B cell (primary cell): ENCODE measurements at regions not wholly inside any gene's neighbourhood (a gene's known extent, or its start where the extent isn't known, plus 50 kb on each side); places are given as distances from the start of the nearest gene placed in this dataset.

Experiments used
- ATAC-seq: fragments of 200-7000 bp; cut with Tn5 transposase; one replicate; pipeline ENCODE4 v1.10.0; 2021; ENCODE audit warnings: low read depth, mild to moderate bottlenecking, moderate number of reproducible peaks, moderate library complexity
- CTCF ChIA-PET: fragments of 350-600 bp; sonication (Branson Sonifier 250); formaldehyde crosslinking; loops from one replicate; lab custom pipeline; 2021; ENCODE audit warnings: antibody characterized with exemption, inconsistent platforms; lab: Charles Lee
- POLR2A ChIA-PET: fragments of 350-600 bp; sonication (Branson Sonifier 250); formaldehyde crosslinking; loops from one replicate; lab custom pipeline; 2021; ENCODE audit warnings: antibody characterized with exemption; lab: Charles Lee
- DNase-seq: peaks from one replicate; pipeline ENCODE4 v3.0.0; 2013
- H2AFZ ChIP-seq: 2 replicates; pipeline ENCODE4 v1.6.1; 2012; ENCODE audit warnings: mild to moderate bottlenecking, low read depth, low read length; ENCODE audit not compliant: insufficient read depth, poor library complexity, severe bottlenecking
- H3K27ac ChIP-seq, 2 donors: 1 replicate in 1 of 2; 2 replicates in 1 of 2; pipeline ENCODE4 v1.5.1; 2012 to 2013; ENCODE audit warnings: low read length in 2 of 2, mild to moderate bottlenecking in 2 of 2, moderate library complexity in 1 of 2
- H3K27me3 ChIP-seq, 4 experiments: fragments of 200-600 bp in 1 of 4; sonication (generic) in 1 of 4; replicated peaks in 1 of 4; 1 replicate in 2 of 4; 2 replicates in 2 of 4; pipeline versions ENCODE4 v1.6.1 to v1.7.0; 2013 to 2016; ENCODE audit warnings: low read length in 3 of 4, mild to moderate bottlenecking in 2 of 4, mixed read lengths in 1 of 4, moderate library complexity in 1 of 4; ENCODE audit not compliant: insufficient read depth in 4 of 4, control insufficient read depth in 3 of 4; ENCODE audit errors: control extremely low read depth in 1 of 4
- H3K36me3 ChIP-seq, 2 experiments: replicated peaks in 1 of 2; 1 replicate in 1 of 2; 2 replicates in 1 of 2; pipeline versions ENCODE4 v1.6.1 to v1.7.1; 2013; ENCODE audit warnings: low read length in 1 of 2; ENCODE audit not compliant: insufficient read depth in 2 of 2, control insufficient read depth in 1 of 2; ENCODE audit errors: control extremely low read depth in 1 of 2, extremely low read depth in 1 of 2
- H3K4me1 ChIP-seq, 2 donors: fragments of 200-600 bp in 1 of 2; sonication (generic) in 1 of 2; 1 replicate in 1 of 2; 2 replicates in 1 of 2; pipeline versions ENCODE4 v1.5.1 to v1.6.1; 2013 to 2017; ENCODE audit warnings: low read length in 2 of 2; ENCODE audit not compliant: control insufficient read depth in 2 of 2, insufficient read depth in 2 of 2
- H3K4me2 ChIP-seq: replicated peaks from 2 replicates; pipeline ENCODE3; 2012; ENCODE audit warnings: mild to moderate bottlenecking, low read depth, low read length; ENCODE audit not compliant: poor library complexity, severe bottlenecking
- H3K4me3 ChIP-seq, 5 experiments: fragments of 200-600 bp in 1 of 5; sonication (generic) in 1 of 5; 1 replicate in 3 of 5; 2 replicates in 2 of 5; pipeline versions ENCODE4 v1.5.1 to v1.7.0; 2011 to 2016; ENCODE audit warnings: low read length in 4 of 5, mild to moderate bottlenecking in 4 of 5, low read depth in 2 of 5, control low read depth in 1 of 5, moderate library complexity in 1 of 5; ENCODE audit not compliant: insufficient read depth in 1 of 5; ENCODE audit errors: control extremely low read depth in 1 of 5, extremely low read depth in 1 of 5
- H3K79me2 ChIP-seq: fragments of 200-600 bp; sonication (generic); one replicate; pipeline ENCODE4 v1.6.0; 2016; ENCODE audit warnings: low read length; ENCODE audit not compliant: control insufficient read depth, insufficient read depth
- H3K9ac ChIP-seq: fragments of 200-600 bp; sonication (generic); 2 replicates; pipeline ENCODE4 v1.6.1; 2017; ENCODE audit warnings: mild to moderate bottlenecking, low read length, moderate library complexity
- H3K9me3 ChIP-seq, 3 donors: one replicate each; pipeline versions ENCODE4 v1.6.1 to v1.7.1; 2013; ENCODE audit warnings: low read length in 2 of 3; ENCODE audit not compliant: control insufficient read depth in 2 of 3, insufficient read depth in 1 of 3; ENCODE audit errors: control extremely low read depth in 1 of 3
- H4K20me1 ChIP-seq: 2 replicates; pipeline ENCODE4 v1.6.0; 2012; ENCODE audit warnings: mild to moderate bottlenecking, low read length; ENCODE audit not compliant: insufficient read depth, control insufficient read depth, poor library complexity, severe bottlenecking
- H3K27ac Mint-ChIP-seq: one replicate; pipeline ENCODE4 v1.8.0; 2021; ENCODE audit warnings: mixed read lengths
- H3K27me3 Mint-ChIP-seq: one replicate; pipeline ENCODE4 v1.8.0; 2021; ENCODE audit warnings: mixed read lengths
- H3K4me1 Mint-ChIP-seq: one replicate; pipeline ENCODE4 v1.8.0; 2021; ENCODE audit warnings: mixed read lengths
- H3K4me3 Mint-ChIP-seq: one replicate; pipeline ENCODE4 v1.8.0; 2021; ENCODE audit warnings: mixed read lengths
- H3K9me3 Mint-ChIP-seq: one replicate; pipeline ENCODE4 v1.8.0; 2022; ENCODE audit warnings: mixed read lengths; ENCODE audit not compliant: insufficient read depth
- EZH2 ChIP-seq: IDR thresholded peaks from 2 replicates; pipeline ENCODE4 v1.6.1; 2012; ENCODE audit warnings: borderline replicate concordance, low read depth, mild to moderate bottlenecking, moderate library complexity, low read length; ENCODE audit not compliant: insufficient read depth, poor library complexity, severe bottlenecking
- WGBS: methylation state at CpG from one replicate; pipeline ENCODE4 v1.1.5; 2013; ENCODE audit warnings: missing lambda C conversion rate; ENCODE audit not compliant: insufficient coverage; 5-methylcytosine and 5-hydroxymethylcytosine counted together
- intact Hi-C: fragments of 100-400 bp; cut with micrococcal nuclease; formaldehyde crosslinking; loops from one replicate; pipeline ENCODE4 v1.10.0; 2022
- TF ChIP-seq, protein P1 (sequence below): fragments of 200-600 bp; IDR thresholded peaks from one replicate; pipeline ENCODE4 v1.8.0; 2022; ENCODE audit warnings: antibody characterized with exemption, mild to moderate bottlenecking

DNA sequence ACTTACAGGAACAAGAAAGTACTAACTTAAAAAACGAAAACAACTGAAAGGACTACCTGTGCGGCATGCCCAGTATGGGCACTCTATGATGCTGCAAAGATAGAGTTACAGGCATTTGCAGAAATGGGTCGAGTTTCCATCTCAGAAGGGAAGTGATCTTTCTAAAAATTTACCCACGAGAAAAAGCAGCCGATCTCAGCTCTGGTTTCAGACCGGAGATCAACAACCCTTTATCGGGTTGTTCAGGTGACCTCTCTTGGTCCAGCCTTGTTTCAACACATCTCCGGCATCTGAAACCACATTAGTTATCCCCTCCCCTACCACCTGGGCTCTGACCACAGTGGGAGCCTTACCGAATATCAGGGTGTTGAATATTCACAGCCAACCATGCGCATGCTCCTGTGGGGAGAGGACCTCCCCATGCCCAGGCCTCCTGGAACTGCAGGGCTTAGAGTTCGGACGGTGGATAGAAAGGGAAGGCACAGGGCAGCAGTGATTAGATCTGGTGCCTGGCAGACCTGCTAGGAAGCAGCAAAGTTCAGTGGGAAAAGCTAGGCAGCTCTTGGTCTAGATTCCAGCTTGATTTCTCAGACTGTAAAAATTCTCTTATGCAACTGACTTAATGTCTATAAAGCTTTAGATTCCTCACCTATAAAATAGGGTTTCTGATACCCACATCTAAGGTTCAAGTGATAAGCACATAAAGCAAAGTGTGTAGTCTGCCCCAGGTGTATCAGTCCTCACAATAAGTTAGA lies 906.0 kb downstream of the VRK1 start:
- H3K27me3 Mint-ChIP-seq = no peaks in the 10 kb centered on the region
- TF ChIP-seq, protein P1, sequence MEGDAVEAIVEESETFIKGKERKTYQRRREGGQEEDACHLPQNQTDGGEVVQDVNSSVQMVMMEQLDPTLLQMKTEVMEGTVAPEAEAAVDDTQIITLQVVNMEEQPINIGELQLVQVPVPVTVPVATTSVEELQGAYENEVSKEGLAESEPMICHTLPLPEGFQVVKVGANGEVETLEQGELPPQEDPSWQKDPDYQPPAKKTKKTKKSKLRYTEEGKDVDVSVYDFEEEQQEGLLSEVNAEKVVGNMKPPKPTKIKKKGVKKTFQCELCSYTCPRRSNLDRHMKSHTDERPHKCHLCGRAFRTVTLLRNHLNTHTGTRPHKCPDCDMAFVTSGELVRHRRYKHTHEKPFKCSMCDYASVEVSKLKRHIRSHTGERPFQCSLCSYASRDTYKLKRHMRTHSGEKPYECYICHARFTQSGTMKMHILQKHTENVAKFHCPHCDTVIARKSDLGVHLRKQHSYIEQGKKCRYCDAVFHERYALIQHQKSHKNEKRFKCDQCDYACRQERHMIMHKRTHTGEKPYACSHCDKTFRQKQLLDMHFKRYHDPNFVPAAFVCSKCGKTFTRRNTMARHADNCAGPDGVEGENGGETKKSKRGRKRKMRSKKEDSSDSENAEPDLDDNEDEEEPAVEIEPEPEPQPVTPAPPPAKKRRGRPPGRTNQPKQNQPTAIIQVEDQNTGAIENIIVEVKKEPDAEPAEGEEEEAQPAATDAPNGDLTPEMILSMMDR = no peak
- TF ChIP-seq EZH2 = no peak
- Histone ChIP-seq H3K27ac (no peak overlapping the region), H3K4me2 (no peak overlapping the region), H4K20me1 (no peaks in the 10 kb centered on the region), H2AFZ (no peak overlapping the region), H3K9ac (no peak overlapping the region), H3K27me3 (no peaks in the 10 kb centered on the region), H3K9me3 (peaks cover 0 to 9% (median 3%) of the 10 kb centered on the region in 3 donors), H3K4me1 (no peaks in the 10 kb centered on the region), H3K79me2 (no peaks in the 10 kb centered on the region), H3K4me3 (no peak overlapping the region), H3K36me3 (no peaks in the 10 kb centered on the region)
- H3K4me1 Mint-ChIP-seq = no peaks in the 10 kb centered on the region
- H3K27ac Mint-ChIP-seq = no peak overlapping the region
- intact Hi-C loops = no loop called here
- H3K9me3 Mint-ChIP-seq = peaks cover 4% of the 10 kb centered on the region
- no peak for ATAC-seq
- no peak for DNase-seq
- ChIA-PET CTCF (no interaction called here), POLR2A (no interaction called here)
- WGBS = 77% methylated on average over 11 of the region's 12 CpGs
- H3K4me3 Mint-ChIP-seq = no peak overlapping the region

- Mint-ChIP-seq H3K9me3 (peaks cover 4% of the 10 kb centered on the region), H3K27ac (no peak overlapping the region), H3K4me1 (no peaks in the 10 kb centered on the region), H3K27me3 (no peaks in the 10 kb centered on the region), H3K4me3 (no peak overlapping the region)
- no peaks in the 10 kb centered on the region for H3K79me2 ChIP-seq
- intact Hi-C loops = no loop called here
- no peaks in the 10 kb centered on the region for H4K20me1 ChIP-seq
- CTCF ChIA-PET = no interaction called here
- TF ChIP-seq EZH2 = no peak
- TF ChIP-seq, protein P1 = no peak
- H3K9me3 ChIP-seq = peaks cover 0 to 9% (median 3%) of the 10 kb centered on the region in 3 donors
- no CpG with 5 or more reads among the region's 1 CpG for WGBS
- DNase-seq (no peak), ATAC-seq (no peak)
- no peaks in the 10 kb centered on the region for H3K4me1 ChIP-seq
- POLR2A ChIA-PET = no interaction called here
- H3K4me2 ChIP-seq = no peak overlapping the region
- no peak overlapping the region for H3K27ac ChIP-seq
- H3K27me3 ChIP-seq = no peaks in the 10 kb centered on the region
- H3K9ac ChIP-seq = no peak overlapping the region
- no peak overlapping the region for H2AFZ ChIP-seq
- no peak overlapping the region for H3K4me3 ChIP-seq
- no peaks in the 10 kb centered on the region for H3K36me3 ChIP-seq
Observed at GRCh38 chr14:97704316-97704885, 907.2 kb downstream of the VRK1 start.
